ENCODE measurements at regions not wholly inside any gene's neighbourhood (a gene's known extent, or its start where the extent isn't known, plus 50 kb on each side); places are given as distances from the start of the nearest gene placed in this dataset.

- TF ChIP-seq CTCF (conservative IDR thresholded peaks at IDR 0.05; ENCODE audit: low read depth in 2 of 2) = no peak
- TF ChIP-seq EZH2phosphoT487 (IDR thresholded peaks at IDR 0.05; ENCODE audit: unreplicated experiment) = no peak
- TF ChIP-seq JUNB (IDR thresholded peaks at IDR 0.05; ENCODE audit: unreplicated experiment) = no peak
- TF ChIP-seq EZH2 (IDR thresholded peaks at IDR 0.05; ENCODE audit: low read depth, unreplicated experiment) = no peak
- no peak for TF ChIP-seq ZNF114 (CRISPR knock-in tag; IDR thresholded peaks at IDR 0.05)
- no peak for TF ChIP-seq POLR2AphosphoS5 (IDR thresholded peaks at IDR 0.05; ENCODE audit: low read depth)
- TF ChIP-seq ETS1 (IDR thresholded peaks at IDR 0.05) = no peak
These were observed 129.3 kb downstream of the SST start for GRCh38 chr3:187540847-187541246.

Measured in GM23338 (cell line).